Suprapubic skin (tissue), 4 donors: ENCODE measurements at regions not wholly inside any gene's neighbourhood (a gene's known extent, or its start where the extent isn't known, plus 50 kb on each side); places are given as distances from the start of the nearest gene placed in this dataset.
"Not testable (repeated sequence)": the region's sequence is repeated elsewhere in the genome, so short reads cannot be mapped to it uniquely, and the experiment has no call there.

Source experiments
- DNase-seq, 2 donors: peaks; one replicate each; pipeline ENCODE4 v3.0.0-alpha.2; 2019; ENCODE audit warnings: low spot score in 2 of 2
- H3K27ac ChIP-seq: fragments of 200-600 bp; sonication (generic); one replicate; pipeline ENCODE4 v1.5.1; 2019
- H3K27me3 ChIP-seq: fragments of 200-600 bp; sonication (generic); one replicate; pipeline ENCODE4 v1.5.1; 2019
- H3K36me3 ChIP-seq: fragments of 200-600 bp; sonication (generic); one replicate; pipeline ENCODE4 v1.5.1; 2019
- H3K4me1 ChIP-seq: fragments of 200-600 bp; sonication (generic); one replicate; pipeline ENCODE4 v1.5.1; 2019
- H3K4me3 ChIP-seq: fragments of 200-600 bp; sonication (generic); one replicate; pipeline ENCODE4 v1.5.1; 2019; ENCODE audit warnings: mild to moderate bottlenecking
- H3K9me3 ChIP-seq: fragments of 200-600 bp; sonication (generic); one replicate; pipeline ENCODE4 v1.5.1; 2019
- CTCF ChIP-seq, 2 donors: fragments of 200-600 bp in 1 of 2; fragments of 450-650 bp in 1 of 2; sonication (generic) in 1 of 2; IDR thresholded peaks; one replicate each; pipeline ENCODE4 v1.5.1; 2016 to 2019; ENCODE audit warnings: antibody characterized with exemption in 2 of 2, mild to moderate bottlenecking in 1 of 2, moderate library complexity in 1 of 2
- EP300 ChIP-seq: sonication (generic); formaldehyde crosslinking; IDR thresholded peaks from one replicate; pipeline ENCODE4 v1.6.1; 2017; ENCODE audit warnings: antibody characterized with exemption
- POLR2A ChIP-seq, 2 donors: fragments of 450-650 bp; IDR thresholded peaks; one replicate each; pipeline ENCODE4 v1.6.1; 2017; ENCODE audit warnings: antibody characterized with exemption in 2 of 2, mild to moderate bottlenecking in 2 of 2, moderate library complexity in 2 of 2
- POLR2AphosphoS5 ChIP-seq, 3 donors: sonication (generic); formaldehyde crosslinking; IDR thresholded peaks; one replicate each; pipeline ENCODE4 v1.6.1; 2017; ENCODE audit warnings: antibody characterized with exemption in 3 of 3
- WGBS: methylation state at CpG from one replicate; pipeline ENCODE4 v1.1.5; 2018; 5-methylcytosine and 5-hydroxymethylcytosine counted together

DNA sequence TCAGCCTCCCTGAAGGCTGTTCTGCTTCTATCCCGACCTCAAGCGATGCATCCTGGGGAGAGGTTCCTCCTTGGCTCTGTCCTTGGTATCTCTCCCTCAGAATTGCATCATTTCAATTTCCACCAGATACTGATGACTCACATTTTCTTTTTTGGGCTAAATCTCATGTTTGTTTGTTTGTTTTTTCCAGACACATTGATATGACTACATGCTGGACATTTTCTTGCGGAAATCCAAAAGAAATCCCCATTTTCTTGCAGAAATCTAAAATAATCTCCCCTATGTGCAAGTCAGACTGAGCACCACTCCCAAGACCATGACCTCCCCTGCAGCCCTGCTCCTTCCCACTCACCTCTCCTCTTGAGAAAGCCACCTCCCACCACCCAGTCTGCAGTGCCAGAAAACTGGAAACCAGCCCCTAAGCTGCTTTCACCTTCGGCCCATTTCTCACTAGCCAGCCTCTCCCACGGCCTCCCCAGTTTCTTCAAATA, 260.2 kb upstream of the PRKCQ start:
- no peaks in the 10 kb centered on the region for H3K4me1 ChIP-seq
- WGBS = 68% methylated on average over 5 of the region's 5 CpGs
- no peaks in the 10 kb centered on the region for H3K36me3 ChIP-seq
- H3K27me3 ChIP-seq = no peaks in the 10 kb centered on the region
- no peak overlapping the region for H3K4me3 ChIP-seq
- TF ChIP-seq EP300 (no peak), POLR2A (IDR thresholded peaks at IDR 0.05) (no peak), POLR2AphosphoS5 (IDR thresholded peaks at IDR 0.05) (no peak), CTCF (IDR thresholded peaks at IDR 0.05) (no peak)
- H3K9me3 ChIP-seq = no peaks in the 10 kb centered on the region
- H3K27ac ChIP-seq = no peak overlapping the region
- no peak for DNase-seq

- H3K9me3 ChIP-seq = no peaks in the 10 kb centered on the region
Observed at GRCh38 chr10:6838118-6838517, 258.0 kb upstream of the PRKCQ start.

DNA sequence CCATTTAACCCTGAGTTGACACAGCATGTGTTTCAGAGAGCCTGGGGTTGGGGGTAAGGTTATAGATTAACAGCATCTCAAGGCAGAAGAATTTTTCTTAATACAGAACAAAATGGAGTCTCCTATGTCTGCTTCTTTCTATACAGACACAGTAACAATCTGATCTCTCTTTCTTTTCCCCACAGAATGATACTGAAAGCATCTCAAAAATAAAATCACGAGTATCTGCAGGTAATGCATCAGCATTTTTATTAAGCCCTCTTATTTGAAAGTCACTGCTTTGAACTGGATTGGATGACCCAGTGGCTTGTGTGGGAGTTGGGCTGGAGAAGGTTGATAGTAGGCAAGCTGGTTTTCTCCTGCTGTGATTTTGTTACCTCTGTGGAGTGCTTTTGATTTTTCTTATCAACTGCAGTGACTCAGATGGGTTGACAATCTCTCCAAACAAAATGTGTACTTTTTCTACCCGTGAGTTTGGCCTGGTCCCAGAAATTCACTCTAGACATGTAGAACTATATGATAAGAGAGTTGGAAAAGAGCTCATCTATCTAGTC, 253.5 kb upstream of the PRKCQ start:
- no peaks in the 10 kb centered on the region for H3K9me3 ChIP-seq
- TF ChIP-seq EP300 (no peak), CTCF (IDR thresholded peaks at IDR 0.05) (no peak), POLR2A (IDR thresholded peaks at IDR 0.05) (no peak), POLR2AphosphoS5 (IDR thresholded peaks at IDR 0.05) (no peak)
- no peaks in the 10 kb centered on the region for H3K27me3 ChIP-seq
- no peak overlapping the region for H3K4me3 ChIP-seq
- H3K36me3 ChIP-seq = no peaks in the 10 kb centered on the region
- no peaks in the 10 kb centered on the region for H3K4me1 ChIP-seq
- DNase-seq = no peak
- 49% methylated on average over 2 of the region's 2 CpGs for WGBS
- H3K27ac ChIP-seq = no peak overlapping the region

More at GRCh38 chr10:6838118-6838517, 258.0 kb upstream of the PRKCQ start:
- no peak for TF ChIP-seq POLR2AphosphoS5 (IDR thresholded peaks at IDR 0.05)
- peak in 1 of 2 donors; percentile 27 for TF ChIP-seq CTCF (IDR thresholded peaks at IDR 0.05)
- no peaks in the 10 kb centered on the region for H3K27me3 ChIP-seq
- H3K36me3 ChIP-seq = no peaks in the 10 kb centered on the region
- no peak overlapping the region for H3K27ac ChIP-seq
- no peak for DNase-seq
- no peak overlapping the region for H3K4me3 ChIP-seq
- H3K4me1 ChIP-seq = no peaks in the 10 kb centered on the region
- 60% methylated on average over 3 of the region's 3 CpGs for WGBS

DNA sequence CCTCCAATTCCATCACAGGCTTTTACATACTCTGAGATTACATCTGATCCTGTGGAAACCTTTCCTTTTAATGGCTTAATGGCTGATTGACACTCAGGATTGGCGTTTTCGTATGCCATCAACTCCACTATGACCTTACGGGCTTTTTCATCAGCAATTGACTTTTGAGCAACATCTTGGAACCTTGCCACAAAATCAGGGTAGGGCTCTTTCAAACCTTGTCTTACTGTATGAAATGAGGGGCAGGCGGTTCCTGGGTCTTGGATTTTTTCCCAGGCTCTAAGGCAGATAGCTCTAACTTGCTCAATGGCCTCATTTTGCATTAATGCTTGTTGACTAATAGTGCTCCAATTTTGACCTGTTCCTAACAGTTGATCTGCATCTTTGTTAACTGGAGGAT, 250.9 kb upstream of the PRKCQ start:
- DNase-seq, H3K4me1 ChIP-seq, H3K27me3 ChIP-seq, H3K4me3 ChIP-seq, H3K36me3 ChIP-seq, H3K9me3 ChIP-seq, H3K27ac ChIP-seq: not testable (repeated sequence)
- 58% methylated on average over 4 of the region's 4 CpGs for WGBS

GRCh38 chr10:6824793-6825192, 244.7 kb upstream of the PRKCQ start:
- not testable (repeated sequence) for H3K4me3 ChIP-seq, H3K9me3 ChIP-seq, H3K27me3 ChIP-seq, H3K27ac ChIP-seq, H3K36me3 ChIP-seq, DNase-seq, H3K4me1 ChIP-seq
- 70% methylated on average over 4 of the region's 5 CpGs for WGBS

DNA sequence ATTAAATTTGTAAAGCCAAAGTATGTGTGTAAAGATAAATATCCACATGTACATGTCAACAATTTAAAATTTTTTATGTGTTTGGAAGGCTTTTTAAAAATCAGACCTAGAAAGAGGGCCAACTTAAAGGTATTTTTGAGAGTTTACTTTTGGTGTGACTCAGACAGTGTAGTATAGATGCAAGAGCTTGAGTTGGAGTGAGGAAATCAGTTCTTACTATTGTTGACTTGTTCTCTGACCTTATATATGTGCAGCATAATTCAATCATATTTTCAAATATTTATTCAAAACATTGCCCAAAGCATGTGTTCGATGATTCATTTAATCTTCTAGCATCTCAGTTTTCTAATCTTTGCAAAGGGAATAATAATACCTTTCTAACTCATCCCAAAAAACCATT, 243.7 kb upstream of the PRKCQ start:
- no peak overlapping the region for H3K4me3 ChIP-seq
- WGBS = 36% methylated on average over 1 of the region's 1 CpG
- TF ChIP-seq EP300 (no peak), CTCF (IDR thresholded peaks at IDR 0.05) (no peak), POLR2A (IDR thresholded peaks at IDR 0.05) (no peak), POLR2AphosphoS5 (IDR thresholded peaks at IDR 0.05) (no peak)
- H3K36me3 ChIP-seq = no peaks in the 10 kb centered on the region
- no peak overlapping the region for H3K27ac ChIP-seq
- peaks cover 12% of the 10 kb centered on the region for H3K27me3 ChIP-seq
- H3K4me1 ChIP-seq = no peaks in the 10 kb centered on the region
- DNase-seq = no peak
- no peaks in the 10 kb centered on the region for H3K9me3 ChIP-seq
